ENCODE measurements at regions not wholly inside any gene's neighbourhood (a gene's known extent, or its start where the extent isn't known, plus 50 kb on each side); places are given as distances from the start of the nearest gene placed in this dataset.

GRCh38 chr6:74420221-74420620 is 724.2 kb downstream of the CD109 start:
- in situ Hi-C loops (cut with HindIII; ENCODE audit: low sequenced_read_pairs), result loop anchor here (25.0 kb wide), 2 partner anchors 692 to 792 kb away; partner anchors contain the start of gene COL12A1
- no peak overlapping the region for H3K4me3 ChIP-seq (ENCODE audit: low read depth, low read length)
- TF ChIP-seq CTCF (IDR thresholded peaks at IDR 0.05; ENCODE audit: low read depth, low read length, missing control alignments), result no peak
- DNase-seq (ENCODE audit: low read depth), result no peak

- H3K4me3 ChIP-seq (ENCODE audit: low read depth, low read length), result no peak overlapping the region
- in situ Hi-C loops (cut with HindIII; ENCODE audit: low sequenced_read_pairs), result loop anchor here (25.0 kb wide), 2 partner anchors 697 to 797 kb away; partner anchors contain the start of gene COL12A1
- TF ChIP-seq CTCF (IDR thresholded peaks at IDR 0.05; ENCODE audit: low read depth, low read length, missing control alignments), result no peak
- DNase-seq (ENCODE audit: low read depth), result no peak
Observed at GRCh38 chr6:74415056-74415455, 719.1 kb downstream of the CD109 start.

GRCh38 chr6:74410630-74411029 is 714.6 kb downstream of the CD109 start:
- DNase-seq (ENCODE audit: low read depth), result peak; percentile 84
- TF ChIP-seq CTCF (IDR thresholded peaks at IDR 0.05; ENCODE audit: low read depth, low read length, missing control alignments), result no peak
- in situ Hi-C loops (cut with HindIII; ENCODE audit: low sequenced_read_pairs), result loop anchor here (25.0 kb wide), 2 partner anchors 702 to 802 kb away; partner anchors contain the start of gene COL12A1
- no peak overlapping the region for H3K4me3 ChIP-seq (ENCODE audit: low read depth, low read length)

GRCh38 chr6:74409447-74409846 is 713.4 kb downstream of the CD109 start:
- H3K4me3 ChIP-seq (ENCODE audit: low read depth, low read length), result no peak overlapping the region
- in situ Hi-C loops (cut with HindIII; ENCODE audit: low sequenced_read_pairs), result loop anchor here (25.0 kb wide), 2 partner anchors 703 to 803 kb away; partner anchors contain the start of gene COL12A1
- TF ChIP-seq CTCF (IDR thresholded peaks at IDR 0.05; ENCODE audit: low read depth, low read length, missing control alignments), result peak; percentile 47
- DNase-seq (ENCODE audit: low read depth), result peak; percentile 67

GRCh38 chr6:74408844-74409243 is 712.8 kb downstream of the CD109 start:
- no peak for DNase-seq (ENCODE audit: low read depth)
- no peak for TF ChIP-seq CTCF (IDR thresholded peaks at IDR 0.05; ENCODE audit: low read depth, low read length, missing control alignments)
- in situ Hi-C loops (cut with HindIII; ENCODE audit: low sequenced_read_pairs), result loop anchor here (25.0 kb wide), 2 partner anchors 703 to 803 kb away; partner anchors contain the start of gene COL12A1
- no peak overlapping the region for H3K4me3 ChIP-seq (ENCODE audit: low read depth, low read length)

- DNase-seq (ENCODE audit: low read depth), result peak; percentile 36
- no peak for TF ChIP-seq CTCF (IDR thresholded peaks at IDR 0.05; ENCODE audit: low read depth, low read length, missing control alignments)
- in situ Hi-C loops (cut with HindIII; ENCODE audit: low sequenced_read_pairs), result loop anchor here (25.0 kb wide), 2 partner anchors 708 to 808 kb away; partner anchors contain the start of gene COL12A1
- H3K4me3 ChIP-seq (ENCODE audit: low read depth, low read length), result no peak overlapping the region
Observed at GRCh38 chr6:74404366-74404765, 708.4 kb downstream of the CD109 start.
